GM18909 (cell line): ENCODE measurements at regions not wholly inside any gene's neighbourhood (a gene's known extent, or its start where the extent isn't known, plus 50 kb on each side); places are given as distances from the start of the nearest gene placed in this dataset.

Source experiments
- ATAC-seq: cut with Tn5 transposase; IDR thresholded peaks from one replicate; pipeline ENCODE4 v1.9.1; 2021; ENCODE audit warnings: mild to moderate bottlenecking; ENCODE audit not compliant: unreplicated experiment, poor library complexity

GRCh38 chr4:164512124-164512523 lies 241.8 kb upstream of the SMIM31 start:
- ATAC-seq: no peak

- no peak for ATAC-seq
These were observed 239.2 kb upstream of the SMIM31 start for GRCh38 chr4:164514765-164515164.

- no peak for ATAC-seq
These were observed 229.1 kb upstream of the SMIM31 start for GRCh38 chr4:164524789-164525188.

GRCh38 chr4:164526933-164527583 lies 226.9 kb upstream of the SMIM31 start:
- no peak for ATAC-seq

GRCh38 chr4:164529058-164529457 lies 224.9 kb upstream of the SMIM31 start:
- no peak for ATAC-seq

GRCh38 chr4:164529486-164529885 lies 224.4 kb upstream of the SMIM31 start:
- ATAC-seq: no peak

- ATAC-seq: no peak
These were observed 222.6 kb upstream of the SMIM31 start for GRCh38 chr4:164531336-164531735.

GRCh38 chr4:164536814-164537213 lies 217.1 kb upstream of the SMIM31 start:
- no peak for ATAC-seq

- ATAC-seq: no peak
These were observed 215.8 kb upstream of the SMIM31 start for GRCh38 chr4:164538097-164538496.

GRCh38 chr4:164540987-164541386 lies 212.9 kb upstream of the SMIM31 start:
- ATAC-seq: no peak

- ATAC-seq: no peak
These were observed 211.5 kb upstream of the SMIM31 start for GRCh38 chr4:164542431-164542830.

GRCh38 chr4:164550989-164551712 lies 202.8 kb upstream of the SMIM31 start:
- ATAC-seq: no peak

GRCh38 chr4:164551713-164552040 lies 202.3 kb upstream of the SMIM31 start:
- ATAC-seq: no peak

- ATAC-seq: no peak
These were observed 182.1 kb upstream of the SMIM31 start for GRCh38 chr4:164571593-164572390.

- ATAC-seq: no peak
These were observed 181.1 kb upstream of the SMIM31 start for GRCh38 chr4:164572877-164573279.

- no peak for ATAC-seq
These were observed 178.1 kb upstream of the SMIM31 start for GRCh38 chr4:164575861-164576260.

GRCh38 chr4:164579270-164579942 lies 174.5 kb upstream of the SMIM31 start:
- ATAC-seq: no peak

GRCh38 chr4:164591666-164592065 lies 162.3 kb upstream of the SMIM31 start:
- no peak for ATAC-seq

- no peak for ATAC-seq
These were observed 158.2 kb upstream of the SMIM31 start for GRCh38 chr4:164595751-164596150.

GRCh38 chr4:164596318-164596878 lies 157.5 kb upstream of the SMIM31 start:
- ATAC-seq: no peak

GRCh38 chr4:164596927-164597326 lies 157.0 kb upstream of the SMIM31 start:
- ATAC-seq: no peak
